ENCODE measurements at regions not wholly inside any gene's neighbourhood (a gene's known extent, or its start where the extent isn't known, plus 50 kb on each side); places are given as distances from the start of the nearest gene placed in this dataset.

- DNase-seq (ENCODE audit: low read depth): no peak
These were observed 263.2 kb downstream of the STK31 start for GRCh38 chr7:23973264-23973663.

GRCh38 chr7:23980081-23980480, 270.1 kb downstream of the STK31 start:
- no peak for DNase-seq (ENCODE audit: low read depth)

- no peak for DNase-seq (ENCODE audit: low read depth)
These were observed 271.3 kb downstream of the STK31 start for GRCh38 chr7:23981314-23981713.

GRCh38 chr7:23981758-23982157, 271.7 kb downstream of the STK31 start:
- no peak for DNase-seq (ENCODE audit: low read depth)

GRCh38 chr7:24005517-24005916, 278.5 kb upstream of the NPY start:
- DNase-seq (ENCODE audit: low read depth): no peak

GRCh38 chr7:24010495-24010894, 273.5 kb upstream of the NPY start:
- no peak for DNase-seq (ENCODE audit: low read depth)

GRCh38 chr7:24017519-24017918, 266.5 kb upstream of the NPY start:
- DNase-seq (ENCODE audit: low read depth): no peak

- no peak for DNase-seq (ENCODE audit: low read depth)
These were observed 265.7 kb upstream of the NPY start for GRCh38 chr7:24018331-24018730.

GRCh38 chr7:24019841-24020240, 264.1 kb upstream of the NPY start:
- no peak for DNase-seq (ENCODE audit: low read depth)

- DNase-seq (ENCODE audit: low read depth): no peak
These were observed 259.5 kb upstream of the NPY start for GRCh38 chr7:24024276-24025068.

GRCh38 chr7:24025094-24025493, 258.9 kb upstream of the NPY start:
- DNase-seq (ENCODE audit: low read depth): peak; percentile 17

- no peak for DNase-seq (ENCODE audit: low read depth)
These were observed 258.2 kb upstream of the NPY start for GRCh38 chr7:24025765-24026164.

- DNase-seq (ENCODE audit: low read depth): no peak
These were observed 257.6 kb upstream of the NPY start for GRCh38 chr7:24026351-24026750.

GRCh38 chr7:24029068-24029467, 254.9 kb upstream of the NPY start:
- DNase-seq (ENCODE audit: low read depth): no peak

- no peak for DNase-seq (ENCODE audit: low read depth)
These were observed 249.7 kb upstream of the NPY start for GRCh38 chr7:24034251-24034650.

- no peak for DNase-seq (ENCODE audit: low read depth)
These were observed 248.5 kb upstream of the NPY start for GRCh38 chr7:24035366-24036032.

GRCh38 chr7:24036033-24036412, 248.0 kb upstream of the NPY start:
- DNase-seq (ENCODE audit: low read depth): no peak

- DNase-seq (ENCODE audit: low read depth): no peak
These were observed 245.0 kb upstream of the NPY start for GRCh38 chr7:24038993-24039392.

- DNase-seq (ENCODE audit: low read depth): no peak
These were observed 243.9 kb upstream of the NPY start for GRCh38 chr7:24039991-24040624.

GRCh38 chr7:24042028-24042427, 242.0 kb upstream of the NPY start:
- no peak for DNase-seq (ENCODE audit: low read depth)

GRCh38 chr7:24049296-24049695, 234.7 kb upstream of the NPY start:
- DNase-seq (ENCODE audit: low read depth): no peak

GRCh38 chr7:24050991-24051560, 232.9 kb upstream of the NPY start:
- no peak for DNase-seq (ENCODE audit: low read depth)

GRCh38 chr7:24051651-24052050, 232.3 kb upstream of the NPY start:
- DNase-seq (ENCODE audit: low read depth): no peak
